HG03064 (cell line): ENCODE measurements at regions not wholly inside any gene's neighbourhood (a gene's known extent, or its start where the extent isn't known, plus 50 kb on each side); places are given as distances from the start of the nearest gene placed in this dataset.
A peak's percentile ranks its signal among the peaks of the same experiment; 100 is the strongest.
"Not testable (repeated sequence)": the region's sequence is repeated elsewhere in the genome, so short reads cannot be mapped to it uniquely, and the experiment has no call there.

Experiments used
- ATAC-seq: cut with Tn5 transposase; IDR thresholded peaks from one replicate; pipeline ENCODE4 v1.9.1; 2021; ENCODE audit warnings: low read depth; ENCODE audit not compliant: unreplicated experiment

DNA sequence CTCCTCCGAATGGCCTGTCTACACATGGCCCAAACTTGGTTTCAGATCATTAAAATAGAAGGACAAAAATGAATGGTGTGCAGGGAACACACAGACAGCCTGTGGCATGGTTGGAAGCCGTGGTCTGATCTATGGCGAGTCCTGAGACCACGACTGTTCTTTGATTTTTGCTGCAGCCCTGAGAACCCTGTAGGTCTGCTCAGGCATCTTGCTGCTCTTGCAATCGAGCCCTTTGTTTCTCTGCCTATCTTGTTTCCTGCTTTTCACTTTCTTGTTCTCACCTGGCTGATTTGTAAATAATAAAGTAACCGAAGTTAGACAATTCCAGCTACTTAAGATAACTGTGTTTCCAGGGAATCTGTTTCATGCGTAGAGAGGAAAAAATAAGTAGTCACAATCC lies 54.1 kb upstream of the NBPF9 start:
- not testable (repeated sequence) for ATAC-seq

DNA sequence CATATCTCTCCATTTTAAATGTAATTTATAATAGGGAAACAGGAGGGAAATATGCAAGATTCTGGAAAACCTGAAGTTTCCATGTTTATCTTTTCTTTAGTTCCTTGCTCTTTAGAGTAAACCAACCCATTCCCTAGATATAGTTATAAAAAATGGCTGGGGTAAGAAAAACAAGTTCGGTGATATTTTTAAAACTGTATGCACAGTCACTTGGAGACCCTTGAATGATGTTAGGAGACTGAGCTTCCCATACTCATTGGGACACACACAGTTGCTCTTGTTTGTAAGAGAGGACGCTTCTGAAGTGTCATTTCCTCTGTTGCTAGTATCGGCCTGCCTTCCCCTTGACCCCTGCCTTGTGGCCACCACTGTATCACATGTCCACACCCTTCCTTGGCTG lies 55.0 kb upstream of the NBPF9 start:
- not testable (repeated sequence) for ATAC-seq

DNA sequence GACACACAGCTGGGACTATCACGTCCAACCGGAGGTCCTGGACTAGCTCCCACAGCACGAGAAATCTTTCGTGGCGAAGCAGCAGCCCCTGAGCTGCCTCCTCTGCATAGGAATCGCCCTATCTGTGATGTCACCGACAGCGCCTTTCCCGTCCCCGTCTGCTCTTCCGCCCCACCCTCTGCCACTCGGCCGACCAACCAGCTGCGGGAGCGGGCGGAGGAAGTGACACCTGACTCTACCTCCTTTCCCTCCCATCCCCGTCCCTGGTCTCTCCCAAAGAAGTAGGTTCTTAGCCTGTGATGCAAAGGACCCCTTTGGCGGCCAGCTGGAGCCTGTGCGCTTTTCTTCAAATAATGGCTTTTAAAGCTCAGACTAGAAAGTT lies 59.7 kb upstream of the NBPF9 start:
- not testable (repeated sequence) for ATAC-seq

DNA sequence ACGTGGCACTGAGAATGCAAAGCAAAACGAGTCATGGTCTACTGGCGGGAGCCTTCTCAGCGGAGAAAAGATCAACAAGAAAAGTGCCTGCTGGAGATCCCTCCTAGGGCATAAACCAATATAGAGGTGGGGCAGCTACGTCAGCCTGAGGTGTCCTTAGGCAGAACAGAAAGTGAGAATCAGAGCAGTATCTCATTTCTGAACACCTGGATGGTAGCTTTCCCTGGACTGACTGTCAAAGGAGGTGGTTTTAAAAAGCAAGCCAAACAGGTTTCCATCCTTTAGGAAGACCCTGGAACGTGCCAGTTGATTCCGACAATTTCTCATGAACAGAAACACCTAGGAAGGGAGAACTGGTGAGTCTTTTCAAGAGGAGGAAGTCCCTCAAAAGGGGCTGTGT lies 71.4 kb upstream of the NBPF9 start:
- ATAC-seq: not testable (repeated sequence)

DNA sequence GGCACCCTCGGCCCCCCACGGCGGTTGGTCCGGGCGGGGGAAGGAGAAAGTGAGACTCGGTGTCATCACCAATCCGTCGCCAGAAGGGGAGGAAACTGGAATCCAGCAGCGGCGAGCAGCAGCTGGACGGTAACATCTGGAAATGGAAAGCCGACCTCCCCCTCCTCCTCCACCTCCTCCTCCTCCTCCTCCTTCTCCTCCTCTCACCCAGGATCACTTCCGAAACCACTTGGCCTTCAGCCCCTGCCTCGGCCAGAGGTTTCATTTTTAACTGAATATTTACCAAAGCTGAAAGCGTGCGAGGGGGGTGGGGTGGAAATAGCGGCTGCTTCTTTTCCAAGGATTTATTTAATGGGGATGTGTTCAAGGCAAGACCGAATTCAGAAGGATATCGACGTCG lies 72.5 kb upstream of the NBPF9 start:
- ATAC-seq: not testable (repeated sequence)

DNA sequence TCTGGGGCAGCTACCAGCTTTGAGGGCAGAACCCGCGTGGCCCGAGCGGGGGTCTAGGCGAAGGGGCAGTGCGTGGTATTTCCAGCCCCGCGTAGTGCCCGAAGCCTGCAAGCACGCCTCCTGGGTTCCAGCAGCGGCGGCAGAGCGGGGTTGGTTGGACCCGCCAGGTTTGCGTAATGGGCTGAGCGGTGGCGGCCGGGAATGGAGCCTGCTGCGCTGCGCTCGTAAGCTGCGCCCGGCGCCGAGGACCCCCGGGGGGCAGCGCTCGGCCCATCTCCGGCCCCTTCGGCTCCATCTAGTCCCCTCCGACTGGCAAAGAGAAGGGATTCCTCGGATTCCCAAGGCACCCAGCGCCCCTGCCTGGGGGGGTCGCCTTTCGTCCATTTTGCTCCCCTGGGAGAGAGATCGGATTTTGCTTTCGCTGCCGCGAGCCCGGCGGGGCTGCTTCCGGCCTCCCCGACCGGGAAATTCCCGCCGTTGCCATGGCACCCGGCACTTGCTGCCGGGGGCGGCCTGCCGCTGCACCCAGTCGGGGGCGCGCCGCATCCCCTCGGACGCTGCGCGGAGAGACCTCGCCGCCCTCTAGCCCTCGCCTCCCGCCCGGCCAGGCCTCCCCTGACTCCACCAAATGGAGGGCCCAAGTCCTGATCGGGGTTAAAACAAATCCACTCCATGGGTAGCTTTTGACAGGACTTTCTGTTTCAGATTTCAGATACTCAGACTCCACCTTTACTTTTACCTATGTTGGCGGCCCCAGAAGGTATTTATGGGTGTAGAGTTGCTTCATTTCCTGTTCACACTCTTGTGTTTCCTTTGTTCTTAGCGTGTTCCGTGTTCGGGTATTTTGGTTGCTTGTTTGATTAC lies 73.3 kb upstream of the NBPF9 start:
- ATAC-seq: not testable (repeated sequence)

DNA sequence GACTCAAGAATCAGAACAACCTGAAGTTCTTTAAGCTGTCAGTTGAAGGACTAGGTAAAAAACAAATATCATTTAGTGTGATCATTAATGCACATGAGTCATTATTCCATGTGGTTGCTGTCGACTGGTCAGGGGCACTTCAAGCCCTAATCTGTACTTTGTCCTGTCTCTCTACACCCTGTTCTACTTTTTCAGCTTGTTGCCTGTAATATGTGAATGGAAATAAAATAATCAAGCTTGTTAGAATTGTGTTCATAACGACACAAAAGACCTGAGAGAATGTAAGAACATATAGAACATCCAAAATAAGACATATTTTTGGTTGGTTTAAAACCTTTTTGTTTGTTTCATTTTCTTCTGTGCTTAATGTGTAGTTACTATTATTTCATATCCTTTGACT lies 87.4 kb upstream of the NBPF9 start:
- not testable (repeated sequence) for ATAC-seq

DNA sequence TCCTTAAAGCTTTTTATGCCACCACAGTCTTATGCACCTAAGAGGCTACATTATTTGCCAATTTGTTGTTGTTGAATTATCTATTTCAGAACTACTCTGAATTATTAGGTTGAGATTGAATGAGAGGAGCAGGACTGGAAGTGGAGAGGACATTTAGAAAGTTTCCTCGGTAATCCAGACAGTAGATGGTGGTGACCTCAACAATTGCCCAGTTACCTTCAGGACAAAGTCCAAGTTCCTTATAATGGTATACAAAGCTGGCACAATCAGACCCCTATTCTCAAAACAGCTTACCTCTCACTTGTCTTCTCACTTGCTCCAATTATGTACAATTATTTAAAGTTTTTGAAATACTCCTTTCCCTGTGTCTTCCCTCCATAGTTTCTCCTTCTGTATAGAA lies 93.3 kb upstream of the NBPF9 start:
- ATAC-seq: not testable (repeated sequence)

DNA sequence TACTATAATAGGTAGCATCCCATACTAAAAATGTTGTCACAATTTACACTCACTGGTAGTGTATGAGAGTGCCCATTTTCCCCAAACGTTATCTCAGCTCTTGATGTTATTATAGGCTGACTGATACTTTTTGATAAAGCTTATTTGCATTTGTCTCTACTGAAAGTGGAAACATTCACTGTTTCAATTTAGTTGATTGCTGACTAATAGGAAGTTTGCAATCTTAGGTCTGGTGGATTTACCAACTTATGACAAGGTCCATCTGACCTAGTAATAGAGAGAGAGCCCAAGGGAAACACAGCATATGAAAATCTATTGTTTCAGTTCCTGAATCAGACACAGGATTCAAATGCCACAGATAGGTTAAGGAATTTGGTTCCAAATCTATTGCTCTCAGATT lies 97.2 kb upstream of the NBPF9 start:
- not testable (repeated sequence) for ATAC-seq

DNA sequence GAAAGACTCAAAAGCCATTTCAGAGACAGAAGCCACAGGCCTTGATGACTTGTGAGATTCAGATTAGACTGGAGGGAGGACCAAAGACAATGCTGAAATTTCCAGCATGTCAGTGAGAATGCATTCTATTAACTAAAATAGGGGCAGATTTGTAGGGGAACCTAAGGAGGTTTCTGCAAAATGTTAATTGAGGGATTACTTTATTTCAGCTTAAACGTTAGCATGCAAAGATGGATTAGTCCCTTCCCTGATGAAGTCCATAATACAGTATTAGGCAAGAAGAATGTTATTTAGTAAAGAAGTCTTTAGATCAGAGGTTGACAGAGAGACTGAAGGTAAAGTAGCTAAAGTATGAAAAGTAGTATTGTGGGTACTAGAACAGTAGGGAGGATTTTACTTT lies 98.9 kb upstream of the NBPF9 start:
- not testable (repeated sequence) for ATAC-seq

DNA sequence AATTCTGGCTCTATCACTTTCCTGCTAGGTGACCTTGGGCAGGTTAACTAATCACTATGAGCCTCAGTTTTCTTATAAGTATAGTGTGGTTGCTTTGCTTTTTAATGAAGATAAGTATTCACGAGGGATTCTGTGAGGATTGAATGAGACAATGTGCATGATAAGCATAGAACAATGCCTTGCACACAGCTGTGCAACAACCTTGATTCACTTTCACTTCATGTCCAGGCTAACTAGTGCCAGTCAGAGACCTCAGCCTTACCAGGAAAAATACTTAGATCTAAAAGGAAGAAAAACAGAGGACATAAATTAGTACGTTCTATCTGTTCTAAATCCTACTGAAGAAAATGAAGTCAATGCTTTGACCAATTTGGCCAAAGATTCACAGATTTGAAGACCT lies 101.0 kb upstream of the NBPF9 start:
- ATAC-seq: not testable (repeated sequence)

DNA sequence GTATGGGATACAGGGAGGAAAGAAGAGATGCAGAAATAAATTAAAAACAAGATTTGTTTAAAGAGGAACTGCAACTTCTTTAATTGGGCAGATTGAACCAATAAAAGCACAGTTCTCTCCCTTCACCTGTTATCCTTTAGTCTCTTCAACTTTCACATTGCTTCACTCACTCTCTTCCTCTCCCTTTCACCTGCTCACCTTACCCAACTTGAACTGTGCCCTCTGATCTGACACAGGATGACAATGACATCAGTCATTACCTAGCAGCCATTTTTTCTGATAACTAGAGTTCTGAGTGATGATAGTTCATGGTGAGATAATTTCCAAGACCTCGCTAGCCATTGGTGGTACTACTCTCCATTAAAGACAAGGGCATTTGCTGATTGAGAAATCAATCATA lies 105.5 kb upstream of the NBPF9 start:
- ATAC-seq: not testable (repeated sequence)

DNA sequence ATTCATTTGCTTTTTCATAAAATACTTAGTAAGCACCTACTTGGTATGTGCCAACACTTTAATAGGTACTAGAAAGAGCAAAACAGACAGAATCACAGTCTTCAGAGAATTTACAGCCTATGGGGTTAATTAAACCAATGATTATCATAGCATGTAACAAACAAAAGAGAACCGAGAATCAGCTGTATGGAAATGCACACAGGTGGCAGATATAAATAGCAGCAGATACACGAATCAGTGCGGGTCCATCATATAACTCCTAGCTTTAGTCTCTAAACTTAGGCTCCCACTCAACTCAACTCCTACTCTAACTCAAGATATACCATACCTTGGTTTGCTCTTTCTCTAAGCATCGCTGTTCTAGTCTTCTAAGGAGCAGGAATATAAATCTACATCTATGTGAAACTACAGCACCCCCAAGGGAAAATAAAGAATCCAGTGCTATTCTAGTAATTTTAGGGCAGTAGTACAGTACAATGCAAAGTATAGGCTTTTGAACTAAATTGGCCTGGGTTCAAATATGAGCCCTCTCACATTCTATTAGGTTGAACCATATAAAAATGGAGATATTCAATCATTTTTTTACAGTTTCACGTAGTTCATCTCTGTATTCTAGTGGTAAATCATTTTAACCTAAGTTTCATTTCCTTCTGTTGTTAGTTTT lies 108.5 kb upstream of the NBPF9 start:
- peak; percentile 81 for ATAC-seq

DNA sequence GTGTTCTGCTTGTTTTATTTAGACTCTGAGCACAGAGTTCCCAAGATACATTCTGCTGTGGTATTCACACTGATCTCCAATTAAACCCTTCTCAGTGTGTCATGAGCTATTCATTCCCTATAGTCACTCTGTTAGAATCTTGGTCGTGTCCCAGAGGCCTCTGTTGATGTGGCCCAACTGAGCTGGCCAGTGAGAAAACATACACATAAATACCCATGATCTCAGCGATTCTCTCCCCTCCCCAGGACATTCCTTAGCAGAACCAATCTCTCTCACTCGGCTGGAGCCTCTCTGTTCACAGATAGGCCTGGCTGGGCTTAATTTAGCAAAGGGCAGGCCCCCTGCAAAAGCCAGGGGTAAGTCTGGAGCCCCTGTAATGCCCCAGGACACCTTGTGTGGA lies 109.6 kb upstream of the NBPF9 start:
- ATAC-seq: not testable (repeated sequence)

DNA sequence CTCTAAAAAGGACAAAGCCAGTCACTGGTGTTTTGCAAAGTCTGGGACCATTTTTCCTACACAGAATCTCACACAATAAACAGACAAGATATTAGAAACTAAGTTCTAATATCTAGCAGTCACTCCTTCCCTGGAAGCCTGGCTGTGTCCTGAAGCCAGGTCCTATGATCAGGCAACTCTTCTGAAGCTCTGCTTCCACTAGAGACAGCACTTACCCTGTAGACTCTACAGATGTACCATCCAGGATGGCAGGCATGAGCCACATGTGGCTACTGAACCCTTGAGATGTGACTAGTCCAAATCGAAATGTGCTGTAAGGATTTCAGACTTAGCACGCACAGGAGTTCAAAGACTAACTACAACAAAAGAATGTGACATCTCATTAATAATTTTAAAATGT lies 110.3 kb upstream of the NBPF9 start:
- not testable (repeated sequence) for ATAC-seq

DNA sequence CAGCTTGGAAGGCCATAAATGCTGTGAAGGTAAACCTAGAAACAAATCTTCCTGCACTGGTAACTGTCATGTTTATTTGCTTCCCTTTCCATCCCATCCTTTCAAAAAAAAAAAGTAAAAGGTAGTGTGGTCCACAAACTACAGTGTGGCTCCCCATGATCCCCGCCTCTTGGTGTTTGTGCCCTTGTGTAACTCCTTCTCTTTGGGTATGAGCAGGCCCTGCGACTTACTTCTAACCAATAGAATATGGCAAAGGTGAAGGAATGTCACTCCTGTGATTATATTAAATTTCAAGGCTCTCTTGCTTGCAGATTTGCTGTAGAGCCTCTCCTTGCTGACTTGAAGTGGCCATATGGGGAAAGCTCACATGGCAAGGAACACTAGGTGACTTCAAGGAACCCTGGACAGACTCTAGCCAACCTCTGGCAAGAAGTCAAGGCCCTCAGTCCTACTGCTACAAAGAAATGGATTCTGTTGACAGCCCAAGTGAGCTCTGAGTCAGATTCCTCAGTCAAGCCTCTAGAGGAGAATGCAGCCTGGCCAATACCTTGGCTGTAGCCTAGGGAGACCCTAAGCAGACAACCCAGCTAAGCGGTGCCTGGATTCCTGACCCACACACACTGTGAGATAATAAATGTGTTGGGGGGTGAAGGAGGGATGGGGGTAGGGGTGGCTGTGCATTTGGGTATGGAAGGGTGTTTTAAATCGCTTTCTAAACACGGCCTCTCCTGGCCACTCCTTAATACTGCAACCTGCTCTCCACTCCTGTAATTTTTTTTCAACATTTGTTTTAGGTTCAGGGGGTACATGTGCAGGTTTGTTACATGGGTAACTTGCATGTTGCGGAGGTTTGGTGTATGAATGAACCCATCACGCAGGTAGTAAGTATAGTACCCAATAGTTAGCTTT lies 115.0 kb upstream of the NBPF9 start:
- ATAC-seq: not testable (repeated sequence)

DNA sequence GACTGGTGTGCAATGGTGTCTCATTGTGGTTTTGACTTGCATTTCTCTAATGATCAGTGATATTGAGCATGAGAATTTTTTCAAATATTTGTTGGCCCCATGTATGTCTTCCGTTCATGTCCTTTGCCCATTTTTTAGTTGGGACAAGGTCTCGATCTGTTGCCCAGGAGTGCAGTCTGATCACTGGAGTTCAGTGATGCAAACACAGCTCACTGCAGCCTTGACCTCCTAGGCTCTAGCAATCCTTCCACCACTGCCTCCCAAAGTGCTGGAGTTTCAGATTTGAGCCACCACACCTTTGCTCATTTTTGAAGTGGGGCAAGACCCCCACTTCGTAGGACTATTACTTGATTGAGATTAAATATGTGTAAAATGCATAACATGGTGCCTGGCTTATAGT lies 116.2 kb upstream of the NBPF9 start:
- ATAC-seq: not testable (repeated sequence)

DNA sequence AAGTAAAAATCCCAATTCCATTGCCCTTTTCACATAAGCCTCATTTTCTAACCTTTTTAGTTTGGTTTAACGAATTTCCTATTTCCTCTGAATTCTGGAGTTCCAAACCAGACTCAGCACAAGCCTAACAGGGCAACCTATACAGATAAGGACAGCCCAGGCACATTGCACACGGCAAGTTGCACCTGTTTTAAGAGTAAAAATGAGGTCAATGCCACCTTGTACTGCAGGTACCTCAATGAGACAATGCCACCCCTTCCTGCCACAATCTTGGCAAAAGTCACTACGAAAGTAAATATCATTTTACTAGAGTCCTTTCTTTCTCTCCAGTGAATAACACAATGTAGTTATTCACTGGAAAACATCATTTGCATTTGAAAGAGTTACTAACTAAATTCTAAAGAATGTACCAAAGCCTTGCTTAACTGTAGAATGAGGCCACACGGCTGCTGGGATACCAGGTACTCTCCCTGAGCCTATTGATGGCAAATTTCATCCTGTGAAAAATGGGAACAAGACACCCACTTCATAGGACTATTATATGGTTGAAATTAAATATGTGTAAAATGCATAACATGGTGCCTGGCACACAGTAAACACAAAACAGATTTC lies 117.2 kb upstream of the NBPF9 start:
- ATAC-seq: not testable (repeated sequence)

DNA sequence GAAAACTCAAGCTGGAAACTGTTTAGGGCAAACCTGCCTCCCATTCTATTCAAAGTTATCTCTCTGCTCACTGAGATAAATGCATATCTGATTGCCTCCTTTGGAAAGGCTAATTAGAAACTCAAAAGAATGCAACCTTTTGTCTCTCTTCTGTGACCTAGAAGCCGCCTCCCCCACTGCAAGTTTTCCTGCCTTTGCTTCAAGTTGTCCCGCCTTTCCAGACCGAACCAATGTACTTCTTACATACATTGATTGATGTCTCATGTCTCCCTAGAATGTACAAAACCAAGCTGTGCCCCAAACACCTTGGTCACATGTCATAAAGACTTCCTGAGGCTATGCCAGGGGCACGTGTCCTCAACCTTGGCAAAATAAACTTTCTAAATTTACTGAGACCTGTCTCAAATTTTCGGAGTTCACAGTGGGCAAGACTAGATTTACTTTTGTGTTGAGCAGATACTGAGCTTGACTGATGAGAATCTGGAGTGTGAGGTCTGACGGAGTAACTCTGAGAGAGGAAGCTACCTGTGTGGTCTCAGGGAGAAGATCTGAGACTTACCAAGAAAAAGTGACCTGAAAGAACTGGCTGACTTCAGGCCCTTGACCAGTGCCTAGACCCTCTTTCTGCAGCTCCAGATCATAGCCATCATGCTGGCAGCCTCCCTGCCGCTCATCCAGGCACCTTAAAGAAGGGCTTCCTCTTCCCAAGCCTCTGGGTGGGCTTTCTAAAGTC lies 124.7 kb upstream of the NBPF9 start:
- not testable (repeated sequence) for ATAC-seq
